DMS 273 (cell line): ENCODE measurements at regions not wholly inside any gene's neighbourhood (a gene's known extent, or its start where the extent isn't known, plus 50 kb on each side); places are given as distances from the start of the nearest gene placed in this dataset.
A peak's percentile ranks its signal among the peaks of the same experiment; 100 is the strongest.
"Not testable (repeated sequence)": the region's sequence is repeated elsewhere in the genome, so short reads cannot be mapped to it uniquely, and the experiment has no call there.

Experiments used
- DNase-seq: peaks from one replicate; lab custom pipeline; 2025; ENCODE audit not compliant: unreplicated experiment; lab: John Stamatoyannopoulos, UW

- no peak for DNase-seq
Measured at GRCh38 chr4:123599061-123599919, 202.7 kb downstream of the SPRY1 start.

GRCh38 chr4:123599920-123600810, 203.6 kb downstream of the SPRY1 start:
- DNase-seq, result no peak

GRCh38 chr4:123600987-123601904, 204.7 kb downstream of the SPRY1 start:
- no peak for DNase-seq

DNA sequence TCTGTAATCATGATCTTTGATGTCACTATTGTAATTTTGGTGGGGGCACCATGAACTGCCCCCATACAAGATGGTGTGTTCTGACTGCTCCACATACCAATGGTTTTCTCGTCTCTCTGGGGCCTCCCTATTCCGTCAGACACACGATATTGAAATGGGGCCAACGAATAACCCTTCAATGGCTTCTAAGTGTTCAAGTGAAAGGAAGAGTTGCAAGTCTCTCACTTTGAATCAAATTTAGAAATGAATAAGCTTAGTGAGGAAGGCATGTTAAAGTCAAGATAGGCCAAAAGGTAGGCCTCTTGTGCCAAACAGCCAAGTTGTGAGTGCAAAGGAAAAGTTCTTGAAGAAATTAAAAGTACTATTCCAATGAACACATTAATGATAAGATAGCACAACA, 205.4 kb downstream of the SPRY1 start:
- DNase-seq, result no peak

DNA sequence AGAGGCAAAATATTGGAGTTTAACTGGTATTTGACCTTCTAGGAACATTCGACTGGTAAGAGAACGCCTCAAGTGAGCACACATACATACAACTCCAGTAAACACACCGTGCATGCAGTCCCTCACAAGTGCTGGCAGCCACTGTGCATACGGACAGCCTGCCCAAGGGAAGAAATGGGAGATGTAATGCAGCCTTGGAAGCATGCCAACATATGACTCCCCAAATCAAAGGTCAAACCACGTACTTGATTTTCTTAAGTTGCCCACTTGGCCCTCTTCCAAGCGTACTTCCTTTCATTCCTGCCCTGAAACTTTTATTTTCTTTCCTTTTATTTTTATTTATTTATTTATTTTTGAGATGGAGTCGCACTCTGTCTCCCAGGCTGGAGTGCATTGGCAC, 206.6 kb downstream of the SPRY1 start:
- peak; percentile 2 for DNase-seq

- not testable (repeated sequence) for DNase-seq
Measured at GRCh38 chr4:123605797-123606196, 209.2 kb downstream of the SPRY1 start.

- DNase-seq, result no peak
Measured at GRCh38 chr4:123606336-123606735, 209.7 kb downstream of the SPRY1 start.

GRCh38 chr4:123606946-123607542, 210.4 kb downstream of the SPRY1 start:
- DNase-seq, result no peak

DNA sequence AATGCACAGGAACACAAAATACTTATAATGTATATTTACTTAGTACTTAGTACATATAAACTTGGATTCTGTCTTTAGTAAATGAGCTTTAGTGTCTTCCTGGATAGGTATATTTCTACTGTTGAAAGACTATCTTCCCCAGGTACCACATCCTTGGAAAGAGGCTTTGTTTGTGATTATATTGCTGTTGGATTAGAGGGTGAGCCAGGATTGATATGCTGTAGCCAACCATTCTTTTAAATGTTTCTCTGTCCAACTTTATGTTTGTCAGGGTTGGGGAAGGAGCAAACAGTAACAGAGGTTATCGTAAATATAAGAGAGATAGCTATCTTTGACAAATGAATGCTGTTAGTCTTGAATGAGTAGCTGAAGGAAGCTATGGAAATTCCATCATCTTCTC, 213.2 kb downstream of the SPRY1 start:
- no peak for DNase-seq

DNA sequence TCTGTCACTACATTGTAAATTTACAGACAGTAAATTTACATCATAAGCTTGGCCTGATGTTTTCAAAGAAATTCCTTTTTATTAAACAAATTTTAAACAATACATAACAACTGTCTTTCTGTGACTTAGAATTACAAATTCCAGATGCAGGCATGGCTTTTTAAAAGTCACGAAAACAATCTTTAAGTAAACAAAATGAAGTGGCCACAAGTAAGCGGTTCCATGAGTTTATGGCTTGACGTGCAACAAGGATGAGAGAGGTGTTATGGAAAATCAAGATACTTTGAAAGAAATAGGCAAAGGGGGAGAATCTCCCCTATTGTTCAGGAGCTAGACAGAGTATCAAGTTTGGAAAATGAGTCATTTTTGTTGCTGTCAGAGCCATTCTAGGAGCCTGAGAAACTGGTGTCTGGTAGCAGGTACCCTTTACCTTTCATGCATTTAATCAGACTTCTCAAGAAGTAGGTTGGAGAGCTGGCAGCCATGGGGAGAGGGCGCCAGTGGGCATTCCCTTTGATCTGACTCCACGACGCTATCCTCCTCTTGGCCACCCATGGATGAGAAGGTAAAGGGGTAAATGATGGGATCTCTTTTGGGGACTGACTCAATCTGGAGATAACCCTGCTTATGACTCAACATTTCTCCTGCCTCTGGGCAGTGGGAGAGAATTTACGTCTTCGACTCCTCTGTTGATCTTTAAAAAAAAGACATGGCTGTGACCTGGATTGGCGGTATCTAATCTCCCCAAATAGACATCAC, 217.2 kb downstream of the SPRY1 start:
- DNase-seq, result no peak

- DNase-seq, result no peak
Measured at GRCh38 chr4:123615901-123616300, 219.3 kb downstream of the SPRY1 start.

- no peak for DNase-seq
Measured at GRCh38 chr4:123616951-123617461, 220.4 kb downstream of the SPRY1 start.

DNA sequence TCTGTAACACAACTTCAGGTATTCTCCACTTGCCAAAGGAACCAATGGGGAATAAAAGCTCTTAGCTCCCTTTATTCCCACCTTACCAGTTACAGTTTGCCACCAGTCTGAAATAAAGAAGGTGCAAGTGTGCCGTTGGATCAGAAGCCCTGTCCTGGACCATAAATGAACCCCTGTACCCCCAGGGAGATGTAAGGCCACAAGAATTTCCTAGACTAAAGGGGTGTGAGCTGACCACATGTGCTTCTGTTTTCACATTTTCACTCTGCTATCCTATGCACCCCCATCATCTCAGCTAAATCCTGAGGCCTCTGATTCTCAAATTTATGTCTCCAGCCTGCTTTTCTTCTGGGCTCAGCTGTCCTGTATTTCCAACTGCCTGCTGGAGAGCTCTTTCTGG, 221.2 kb downstream of the SPRY1 start:
- DNase-seq, result no peak

DNA sequence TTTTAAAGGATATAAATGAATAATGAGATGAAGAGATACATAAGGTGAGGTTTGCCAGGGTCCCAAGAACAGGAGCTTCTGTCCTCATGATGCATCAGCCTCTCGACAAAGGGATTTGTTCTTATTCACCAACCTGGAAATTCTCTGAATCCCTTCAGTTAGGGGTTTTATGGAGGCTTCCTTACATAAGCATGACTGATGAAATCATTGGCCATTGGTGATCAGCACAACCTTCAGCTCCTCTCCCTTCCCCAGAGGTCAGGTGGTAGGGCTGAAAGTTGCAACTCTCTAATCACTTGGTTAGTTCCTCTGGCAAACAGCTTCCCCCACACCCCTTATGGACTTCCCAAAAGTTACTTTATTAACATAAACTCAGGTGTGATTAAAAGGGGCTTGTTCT, 222.0 kb downstream of the SPRY1 start:
- DNase-seq, result no peak

GRCh38 chr4:123619326-123619725, 222.7 kb downstream of the SPRY1 start:
- no peak for DNase-seq

GRCh38 chr4:123619895-123620294, 223.3 kb downstream of the SPRY1 start:
- DNase-seq, result no peak

DNA sequence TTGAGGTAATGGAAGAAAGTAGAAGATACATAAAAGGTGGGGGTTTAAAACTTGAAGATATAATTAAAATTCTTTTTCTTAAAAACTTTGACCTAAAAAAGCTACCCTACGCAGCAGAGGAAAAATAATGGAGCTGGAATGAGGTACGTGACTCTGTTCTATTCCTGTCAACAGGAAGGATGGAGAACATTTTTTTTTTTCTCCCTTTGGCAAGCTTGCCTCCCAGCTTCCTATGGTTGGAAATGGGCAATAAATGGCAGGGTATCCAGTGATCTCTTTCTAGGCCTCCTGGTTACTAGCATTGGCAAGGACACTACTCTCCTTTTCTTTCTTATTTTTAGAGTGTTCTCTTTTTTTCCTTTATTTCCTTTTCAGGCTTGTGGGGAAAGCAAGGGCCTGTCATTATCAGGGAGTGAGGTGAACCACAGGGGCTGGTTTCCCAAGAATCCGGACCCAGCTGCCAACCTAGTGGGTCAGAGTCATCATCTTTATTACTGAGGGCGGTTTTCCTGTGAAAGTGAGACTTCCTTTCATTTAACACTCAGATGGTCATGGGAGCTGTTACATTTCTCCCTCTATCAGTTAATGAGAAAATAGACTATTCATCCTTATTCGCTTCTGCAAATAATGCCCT, 224.6 kb downstream of the SPRY1 start:
- no peak for DNase-seq

- DNase-seq, result no peak
Measured at GRCh38 chr4:123622572-123622971, 226.0 kb downstream of the SPRY1 start.

- no peak for DNase-seq
Measured at GRCh38 chr4:123623611-123624010, 227.0 kb downstream of the SPRY1 start.
